ENCODE measurements at regions not wholly inside any gene's neighbourhood (a gene's known extent, or its start where the extent isn't known, plus 50 kb on each side); places are given as distances from the start of the nearest gene placed in this dataset.

DNA sequence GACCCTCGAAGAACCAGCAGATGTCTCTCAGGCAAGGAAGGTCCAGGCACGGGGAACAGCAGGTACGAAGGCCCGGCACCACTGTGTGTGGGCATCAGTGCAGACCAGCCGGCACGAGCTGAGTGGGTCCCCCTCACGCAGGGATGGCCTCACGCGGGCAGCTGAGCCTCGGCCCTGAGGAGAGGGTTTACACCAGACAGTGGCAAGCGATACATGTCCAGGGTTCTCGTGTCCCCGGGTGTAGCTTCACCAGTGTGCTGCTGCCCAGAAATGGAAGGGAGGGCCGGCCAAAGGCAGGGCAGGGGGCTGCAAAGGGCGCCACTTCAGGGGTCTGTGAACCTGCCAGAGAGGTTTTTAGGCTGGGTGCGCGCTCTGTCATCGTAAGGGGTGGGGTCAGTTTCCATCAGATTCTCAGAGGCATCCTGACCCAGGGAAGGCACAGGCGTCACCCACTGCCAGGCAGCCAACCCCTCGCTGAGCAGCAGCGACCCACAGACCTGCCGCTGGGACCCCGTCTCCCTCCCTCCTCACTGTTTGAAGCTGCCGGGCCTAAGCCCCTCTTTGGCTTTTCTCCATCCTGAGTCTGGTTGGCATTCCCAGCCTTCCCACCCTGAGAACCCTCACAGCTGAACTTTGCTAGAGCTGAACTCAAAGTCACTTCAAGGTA, 107.0 kb downstream of the CPZ start:
- TF ChIP-seq POLR2A (IDR thresholded peaks at IDR 0.05; ENCODE audit: low read depth, low read length) (no peak), POLR2AphosphoS5 (IDR thresholded peaks at IDR 0.05; ENCODE audit: low read depth, low read length) (no peak), TAF1 (IDR thresholded peaks at IDR 0.05; ENCODE audit: low read depth, low read length) (no peak), SPI1 (IDR thresholded peaks at IDR 0.05; ENCODE audit: low read depth, low read length) (no peak), POU2F2 (IDR thresholded peaks at IDR 0.05; ENCODE audit: low read depth, low read length) (no peak), PAX5 (IDR thresholded peaks at IDR 0.05; ENCODE audit: insufficient read depth, low read length, severe bottlenecking) (no peak)
- DNase-seq (ENCODE audit: insufficient read length, low spot score), result no peak

DNA sequence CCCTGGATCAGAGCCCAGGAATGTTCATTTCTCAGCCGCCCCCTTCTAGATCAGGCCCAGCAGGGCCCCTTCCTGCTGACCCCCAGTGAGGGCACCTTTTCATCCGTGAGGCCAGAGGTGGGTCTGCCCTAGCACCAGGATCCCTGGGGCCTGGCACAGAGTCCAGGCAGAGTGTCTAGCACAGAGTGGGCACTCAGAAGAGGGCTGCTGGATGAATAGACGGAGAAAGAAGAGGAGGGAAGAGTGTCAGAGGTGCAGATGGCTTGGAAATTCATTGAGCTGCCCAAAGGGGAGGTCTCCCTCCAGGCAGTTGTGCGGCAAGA, 106.5 kb downstream of the CPZ start:
- FAIRE-seq, result no peak
- no peak for TF ChIP-seq POLR2AphosphoS5 (IDR thresholded peaks at IDR 0.05; ENCODE audit: low read depth, low read length)
- TF ChIP-seq POU2F2 (IDR thresholded peaks at IDR 0.05; ENCODE audit: low read depth, low read length), result no peak
- TF ChIP-seq POLR2A (IDR thresholded peaks at IDR 0.05; ENCODE audit: low read depth, low read length), result no peak
- no peak for TF ChIP-seq TAF1 (IDR thresholded peaks at IDR 0.05; ENCODE audit: low read depth, low read length)
- TF ChIP-seq PAX5 (IDR thresholded peaks at IDR 0.05; ENCODE audit: insufficient read depth, low read length, severe bottlenecking), result no peak
- TF ChIP-seq SPI1 (IDR thresholded peaks at IDR 0.05; ENCODE audit: low read depth, low read length), result no peak
- no peak for DNase-seq (ENCODE audit: insufficient read length, low spot score)

More for the DNA sequence above, 107.0 kb downstream of the CPZ start:
- no peak for FAIRE-seq

DNA sequence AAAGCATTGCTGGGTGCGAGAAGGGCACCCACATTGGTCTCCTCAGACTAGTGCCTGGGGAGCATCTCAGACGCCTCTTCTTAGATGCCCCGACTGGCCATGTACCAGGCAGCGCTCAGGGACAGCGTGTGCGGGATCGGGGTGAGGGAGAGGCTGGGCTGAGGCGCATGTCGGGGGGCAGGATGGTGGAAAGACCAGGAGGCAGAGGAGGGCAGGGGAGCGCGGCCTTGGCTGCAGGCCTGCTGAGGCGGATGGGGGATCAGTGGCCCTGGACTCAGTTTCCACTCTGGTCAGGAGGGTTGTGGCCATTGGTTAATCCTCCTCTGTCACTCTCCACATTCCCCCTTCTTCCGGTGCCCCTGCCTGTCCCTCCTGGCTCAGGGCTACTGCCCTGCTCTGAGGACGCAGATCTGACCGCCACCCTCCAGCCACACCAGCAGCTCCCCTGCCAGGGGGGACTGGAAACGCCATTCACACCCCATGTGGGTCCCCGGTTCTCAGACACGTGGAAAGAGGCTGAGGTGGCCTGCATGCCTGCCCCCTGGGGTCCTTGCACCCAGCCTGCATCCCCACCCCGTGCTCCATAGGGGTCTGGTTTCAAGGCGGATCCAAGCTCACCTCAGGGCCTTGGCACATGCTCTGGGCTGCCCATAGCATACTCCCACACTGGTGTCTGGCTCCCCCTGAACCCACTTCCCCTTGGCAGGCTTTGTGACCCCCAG, 105.9 kb downstream of the CPZ start:
- TF ChIP-seq PAX5 (IDR thresholded peaks at IDR 0.05; ENCODE audit: insufficient read depth, low read length, severe bottlenecking) (no peak), POLR2AphosphoS5 (IDR thresholded peaks at IDR 0.05; ENCODE audit: low read depth, low read length) (no peak), SPI1 (IDR thresholded peaks at IDR 0.05; ENCODE audit: low read depth, low read length) (no peak), TAF1 (IDR thresholded peaks at IDR 0.05; ENCODE audit: low read depth, low read length) (no peak), POLR2A (IDR thresholded peaks at IDR 0.05; ENCODE audit: low read depth, low read length) (no peak), POU2F2 (IDR thresholded peaks at IDR 0.05; ENCODE audit: low read depth, low read length) (no peak)
- FAIRE-seq, result no peak
- DNase-seq (ENCODE audit: insufficient read length, low spot score), result no peak

DNA sequence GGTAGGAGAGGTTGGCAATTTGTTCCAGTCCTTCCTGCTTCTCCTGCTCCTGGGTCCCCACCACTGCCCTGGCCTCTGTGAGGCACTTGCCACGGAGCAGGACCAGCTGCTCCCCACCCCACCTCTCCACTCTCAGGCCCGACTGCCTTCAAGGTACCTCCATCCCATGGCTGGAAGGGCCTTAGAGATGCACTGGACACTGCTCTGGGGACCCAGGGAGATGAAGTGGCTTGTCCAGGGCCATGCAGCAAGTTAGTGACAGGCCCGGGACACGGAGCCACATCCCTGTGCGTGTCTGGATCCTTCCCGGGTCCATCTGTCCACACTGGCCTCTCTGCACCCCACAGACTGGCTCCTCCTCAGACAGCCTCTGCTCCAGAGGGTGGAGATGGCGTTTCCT, 105.3 kb downstream of the CPZ start:
- FAIRE-seq (no peak), DNase-seq (ENCODE audit: insufficient read length, low spot score) (no peak)
- no peak for TF ChIP-seq PAX5 (IDR thresholded peaks at IDR 0.05; ENCODE audit: insufficient read depth, low read length, severe bottlenecking)
- TF ChIP-seq SPI1 (IDR thresholded peaks at IDR 0.05; ENCODE audit: low read depth, low read length), result no peak
- no peak for TF ChIP-seq POU2F2 (IDR thresholded peaks at IDR 0.05; ENCODE audit: low read depth, low read length)
- no peak for TF ChIP-seq TAF1 (IDR thresholded peaks at IDR 0.05; ENCODE audit: low read depth, low read length)
- TF ChIP-seq POLR2A (IDR thresholded peaks at IDR 0.05; ENCODE audit: low read depth, low read length), result no peak
- no peak for TF ChIP-seq POLR2AphosphoS5 (IDR thresholded peaks at IDR 0.05; ENCODE audit: low read depth, low read length)

DNA sequence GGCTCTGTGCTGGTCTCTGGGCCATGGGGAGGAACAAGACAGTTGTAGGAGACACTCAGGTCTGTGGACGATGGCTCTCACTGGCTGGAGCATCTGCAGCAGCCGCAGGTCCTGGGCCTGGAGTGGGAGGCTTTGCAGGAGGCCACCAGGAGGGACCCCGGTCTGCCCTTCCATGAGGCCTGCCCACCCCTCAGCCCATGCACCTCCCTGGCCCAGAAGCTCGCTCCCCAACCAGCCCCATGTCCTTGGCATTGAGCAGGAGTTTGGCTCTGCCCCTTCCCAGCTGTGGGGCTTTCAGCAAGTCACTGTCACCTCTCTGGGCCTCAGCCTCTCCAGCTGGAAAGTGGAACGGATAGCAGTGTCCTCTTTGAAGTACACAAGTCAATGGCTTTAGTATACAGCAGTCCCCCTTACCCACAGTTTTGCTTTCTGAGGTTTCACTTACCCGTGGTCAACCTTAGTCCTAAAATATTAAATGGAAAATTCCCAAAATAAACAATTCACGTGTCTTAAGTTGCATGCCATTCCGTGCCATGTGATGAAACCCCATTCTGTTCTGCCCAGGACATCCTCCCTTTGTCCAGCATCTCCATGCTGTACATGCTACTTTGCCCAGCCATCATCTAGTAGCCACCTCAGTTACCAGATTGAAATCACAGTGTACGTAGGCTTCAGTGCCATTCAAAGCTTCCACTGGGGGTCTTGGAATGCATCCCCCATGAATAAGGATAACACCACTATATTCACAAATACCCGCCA, 104.0 kb downstream of the CPZ start:
- TF ChIP-seq POLR2AphosphoS5 (IDR thresholded peaks at IDR 0.05; ENCODE audit: low read depth, low read length) (no peak), SPI1 (IDR thresholded peaks at IDR 0.05; ENCODE audit: low read depth, low read length) (no peak), PAX5 (IDR thresholded peaks at IDR 0.05; ENCODE audit: insufficient read depth, low read length, severe bottlenecking) (no peak), POU2F2 (IDR thresholded peaks at IDR 0.05; ENCODE audit: low read depth, low read length) (no peak), POLR2A (IDR thresholded peaks at IDR 0.05; ENCODE audit: low read depth, low read length) (no peak)
- DNase-seq (ENCODE audit: insufficient read length, low spot score) (no peak), FAIRE-seq (no peak)

DNA sequence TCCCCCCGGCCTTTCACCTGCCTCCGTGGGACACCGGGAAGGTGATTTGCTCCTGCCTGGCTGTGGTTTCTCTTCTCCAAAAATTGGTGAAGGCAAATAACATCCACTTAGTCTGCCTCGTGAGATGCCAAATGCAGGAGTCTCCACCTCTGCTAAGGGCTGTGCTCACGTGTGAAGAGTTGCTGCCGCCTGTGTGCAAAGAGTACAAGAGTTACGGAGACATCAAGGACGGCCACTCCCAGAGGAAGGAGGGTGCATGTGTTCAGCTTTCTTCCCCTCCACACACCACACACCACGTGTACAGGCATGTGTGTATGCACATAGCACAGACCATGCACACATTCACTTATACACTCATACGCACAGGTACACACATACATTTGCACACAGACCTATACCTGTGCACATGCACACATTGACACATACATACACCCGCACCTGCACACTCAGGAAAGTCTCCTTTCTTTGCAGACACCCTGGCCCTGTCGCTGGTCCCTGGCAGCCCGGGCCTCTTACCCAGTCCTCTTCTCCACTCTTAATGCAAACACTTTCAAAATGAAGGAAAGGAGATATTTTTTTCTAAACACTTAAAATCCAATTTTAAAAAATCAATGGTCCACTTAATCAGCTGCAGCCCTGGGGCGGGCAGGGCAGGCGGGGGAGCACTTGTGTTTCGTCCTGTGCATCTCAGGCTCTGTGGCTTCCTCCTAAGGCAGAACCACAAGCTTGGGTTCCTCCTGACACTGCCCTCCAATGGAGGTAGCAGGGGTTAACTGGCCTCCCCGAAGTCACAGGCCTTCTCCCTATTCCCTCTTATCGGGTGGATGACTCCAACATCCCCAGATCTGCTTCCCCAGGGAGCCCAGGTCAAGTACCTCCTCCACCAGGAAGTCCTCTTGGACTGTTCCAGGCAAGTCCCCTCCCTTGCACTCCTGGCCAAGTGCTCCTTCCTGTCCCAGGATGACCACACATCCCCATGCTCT, 103.0 kb downstream of the CPZ start:
- TF ChIP-seq POU2F2 (IDR thresholded peaks at IDR 0.05; ENCODE audit: low read depth, low read length) (no peak), SPI1 (IDR thresholded peaks at IDR 0.05; ENCODE audit: low read depth, low read length) (no peak), PAX5 (IDR thresholded peaks at IDR 0.05; ENCODE audit: insufficient read depth, low read length, severe bottlenecking) (no peak), TAF1 (IDR thresholded peaks at IDR 0.05; ENCODE audit: low read depth, low read length) (no peak), POLR2A (IDR thresholded peaks at IDR 0.05; ENCODE audit: low read depth, low read length) (no peak), POLR2AphosphoS5 (IDR thresholded peaks at IDR 0.05; ENCODE audit: low read depth, low read length) (no peak)
- FAIRE-seq, result no peak
- no peak for DNase-seq (ENCODE audit: insufficient read length, low spot score)

DNA sequence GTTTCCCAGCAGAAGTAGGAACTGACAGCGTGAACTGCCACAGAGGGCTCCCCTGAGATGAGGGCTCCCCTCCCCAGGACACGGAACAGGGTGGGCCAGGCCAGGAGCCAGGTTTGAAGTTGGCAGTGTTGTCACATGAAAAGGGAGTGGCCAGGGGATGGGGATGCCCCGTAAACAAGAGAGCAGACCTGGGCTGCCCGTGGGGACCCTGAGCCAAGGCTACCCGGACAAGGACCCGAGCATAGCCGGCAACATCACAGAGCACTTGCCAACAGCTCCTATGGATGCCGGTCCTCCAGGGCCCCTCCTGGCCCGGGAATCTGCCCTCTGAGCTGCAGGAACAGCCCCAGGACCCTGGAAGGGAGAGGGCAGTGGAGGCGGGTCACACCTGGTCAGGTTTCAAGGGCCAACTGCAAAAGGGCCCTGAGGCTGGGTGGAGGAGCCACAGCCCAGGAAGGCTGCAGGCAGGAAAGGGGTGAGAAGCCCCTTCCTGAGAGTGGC, 102.1 kb downstream of the CPZ start:
- no peak for TF ChIP-seq POLR2AphosphoS5 (IDR thresholded peaks at IDR 0.05; ENCODE audit: low read depth, low read length)
- TF ChIP-seq TAF1 (IDR thresholded peaks at IDR 0.05; ENCODE audit: low read depth, low read length), result no peak
- no peak for TF ChIP-seq PAX5 (IDR thresholded peaks at IDR 0.05; ENCODE audit: insufficient read depth, low read length, severe bottlenecking)
- no peak for TF ChIP-seq POLR2A (IDR thresholded peaks at IDR 0.05; ENCODE audit: low read depth, low read length)
- TF ChIP-seq SPI1 (IDR thresholded peaks at IDR 0.05; ENCODE audit: low read depth, low read length), result no peak
- no peak for TF ChIP-seq POU2F2 (IDR thresholded peaks at IDR 0.05; ENCODE audit: low read depth, low read length)
- FAIRE-seq, result no peak
- no peak for DNase-seq (ENCODE audit: insufficient read length, low spot score)

DNA sequence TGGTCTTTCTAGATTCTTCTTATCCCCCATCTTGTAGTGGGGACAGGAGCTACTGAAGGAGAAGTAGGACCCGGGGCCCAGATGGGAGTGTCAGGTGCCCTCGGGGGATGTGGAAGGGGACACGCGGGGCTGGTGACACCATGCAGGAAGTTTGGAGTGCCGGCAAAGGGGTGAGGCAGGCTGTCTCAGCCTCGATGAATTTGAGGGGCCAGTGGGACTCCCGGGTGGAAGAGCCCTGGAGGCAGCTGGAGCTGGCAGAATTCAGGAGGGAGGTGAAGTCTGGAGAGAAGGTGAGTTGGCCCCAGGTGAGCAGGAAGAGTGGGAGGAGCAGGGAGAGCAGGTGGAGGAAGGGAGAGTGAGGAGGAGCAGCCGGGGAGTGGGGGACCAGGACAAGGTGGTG, 101.7 kb downstream of the CPZ start:
- DNase-seq (ENCODE audit: insufficient read length, low spot score) (no peak), FAIRE-seq (no peak)
- TF ChIP-seq POLR2A (IDR thresholded peaks at IDR 0.05; ENCODE audit: low read depth, low read length), result no peak
- no peak for TF ChIP-seq POU2F2 (IDR thresholded peaks at IDR 0.05; ENCODE audit: low read depth, low read length)
- TF ChIP-seq PAX5 (IDR thresholded peaks at IDR 0.05; ENCODE audit: insufficient read depth, low read length, severe bottlenecking), result no peak
- no peak for TF ChIP-seq TAF1 (IDR thresholded peaks at IDR 0.05; ENCODE audit: low read depth, low read length)
- TF ChIP-seq SPI1 (IDR thresholded peaks at IDR 0.05; ENCODE audit: low read depth, low read length), result no peak
- no peak for TF ChIP-seq POLR2AphosphoS5 (IDR thresholded peaks at IDR 0.05; ENCODE audit: low read depth, low read length)
